ENCODE measurements at regions not wholly inside any gene's neighbourhood (a gene's known extent, or its start where the extent isn't known, plus 50 kb on each side); places are given as distances from the start of the nearest gene placed in this dataset.
"Not testable (repeated sequence)": the region's sequence is repeated elsewhere in the genome, so short reads cannot be mapped to it uniquely, and the experiment has no call there.

DNA sequence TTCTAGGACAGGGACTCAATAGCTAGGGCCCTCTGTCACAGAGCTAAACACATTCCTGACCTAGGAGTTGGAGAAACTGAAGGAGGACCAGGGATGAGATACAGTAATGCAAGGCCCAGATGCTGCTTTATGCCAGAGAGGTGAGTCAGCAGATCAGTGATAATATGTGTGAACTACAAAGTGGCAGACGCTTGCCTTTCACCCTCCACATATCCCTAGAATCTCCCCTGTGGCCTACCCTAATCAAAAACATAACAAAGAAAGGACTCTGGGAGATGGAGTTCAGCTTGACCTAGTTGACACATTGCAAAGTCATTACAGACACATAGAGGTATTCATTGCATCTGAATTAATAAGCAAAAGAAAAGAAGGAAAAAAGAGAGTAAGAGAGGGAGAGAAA lies 417.6 kb upstream of the DYNLRB2 start:
- no peak for DNase-seq (ENCODE audit: low read depth in 2 of 2)

DNA sequence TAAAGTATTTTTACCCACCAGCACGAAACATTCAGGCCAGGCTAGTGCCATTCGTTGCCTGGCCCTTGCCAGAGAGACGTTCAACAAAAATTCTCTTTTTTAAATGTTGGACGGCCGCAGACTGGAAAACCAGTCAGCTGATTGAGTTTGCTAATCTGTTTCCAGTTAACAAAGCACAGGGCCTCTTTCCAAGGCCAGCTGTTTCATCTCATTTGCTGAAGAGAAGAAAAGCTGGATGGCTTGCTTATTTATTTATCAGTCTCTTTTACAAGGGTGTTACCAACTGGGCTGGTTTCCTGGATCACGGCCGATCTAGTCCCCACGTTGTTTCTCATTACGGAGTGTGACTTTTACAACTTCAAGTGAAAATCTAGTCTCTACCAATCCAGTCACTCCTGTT lies 418.7 kb upstream of the DYNLRB2 start:
- DNase-seq (ENCODE audit: low read depth in 2 of 2): no peak

DNA sequence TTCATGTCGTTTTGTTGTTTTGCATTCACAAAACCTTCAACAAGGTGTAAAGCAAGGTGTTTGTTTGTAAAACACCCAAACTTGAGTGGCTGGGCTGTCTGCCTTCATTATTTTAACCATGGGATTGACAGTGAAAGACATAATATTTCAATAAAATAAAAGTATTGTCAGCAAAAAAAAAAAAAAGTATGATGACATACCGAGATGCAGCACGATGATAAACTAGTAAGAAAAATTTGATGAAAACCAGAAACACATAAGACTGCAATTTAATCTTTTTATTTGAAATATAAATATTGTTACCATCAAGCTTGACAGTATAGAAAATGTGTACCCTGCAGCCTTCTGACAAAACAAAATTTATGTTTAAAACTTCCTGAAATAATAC lies 419.3 kb upstream of the DYNLRB2 start:
- no peak for DNase-seq (ENCODE audit: low read depth in 2 of 2)

DNA sequence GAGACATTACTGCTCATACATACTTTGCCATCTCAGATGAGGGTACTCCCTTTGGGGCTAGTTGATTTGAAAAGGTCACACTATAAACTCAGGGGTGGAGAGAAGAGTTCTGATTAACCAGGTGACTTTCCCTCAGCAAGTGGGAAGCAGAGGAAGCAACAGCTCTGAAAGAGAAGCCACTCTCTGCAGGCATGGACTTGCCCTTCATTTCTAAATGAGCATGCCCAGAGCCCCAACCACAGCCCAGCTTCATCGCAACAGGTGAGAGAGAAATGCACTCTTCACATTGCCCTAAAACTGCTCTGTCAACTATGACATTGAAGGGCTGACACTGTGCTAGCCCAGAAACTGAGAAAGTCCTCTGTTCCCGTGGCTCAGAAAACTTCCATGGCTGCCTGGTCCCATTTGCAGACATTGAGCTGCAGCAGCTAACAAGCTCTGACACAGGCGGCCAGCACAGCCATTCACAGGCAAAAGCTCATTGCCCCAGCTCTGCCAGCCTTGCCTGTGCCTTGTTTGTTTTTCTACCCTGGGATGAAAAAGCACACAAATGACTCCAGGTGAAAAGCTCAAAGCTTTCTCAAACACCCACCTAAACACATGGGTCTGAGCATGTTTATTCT lies 419.8 kb upstream of the DYNLRB2 start:
- no peak for DNase-seq (ENCODE audit: low read depth in 2 of 2)

DNA sequence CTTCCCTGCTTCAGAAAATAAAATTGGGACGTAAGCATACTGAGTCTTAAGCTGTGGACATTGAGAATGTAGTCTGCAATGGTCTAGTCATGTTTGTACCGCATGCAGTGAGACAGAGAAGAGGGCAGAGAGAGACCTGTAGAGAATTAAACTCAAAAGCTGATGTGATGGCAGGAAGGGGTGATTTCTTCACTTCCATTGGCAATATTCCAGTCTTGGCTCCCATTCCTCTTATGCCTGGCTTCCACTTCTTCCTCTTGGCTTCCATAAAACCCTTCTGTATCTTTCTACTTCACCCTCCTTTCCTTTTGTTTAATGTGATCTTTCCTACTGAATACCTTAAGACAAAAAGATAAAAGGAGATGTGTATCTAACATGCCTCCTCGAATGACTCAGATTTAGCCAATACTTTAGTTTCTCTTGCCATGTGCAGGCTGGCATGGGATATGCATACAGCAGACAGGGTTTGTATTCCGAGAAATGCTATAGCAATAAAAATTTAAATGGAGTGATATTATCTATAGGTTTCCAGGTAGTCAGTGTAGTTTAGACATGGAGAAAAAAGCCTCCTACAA lies 423.1 kb upstream of the DYNLRB2 start:
- no peak for DNase-seq (ENCODE audit: low read depth in 2 of 2)

DNA sequence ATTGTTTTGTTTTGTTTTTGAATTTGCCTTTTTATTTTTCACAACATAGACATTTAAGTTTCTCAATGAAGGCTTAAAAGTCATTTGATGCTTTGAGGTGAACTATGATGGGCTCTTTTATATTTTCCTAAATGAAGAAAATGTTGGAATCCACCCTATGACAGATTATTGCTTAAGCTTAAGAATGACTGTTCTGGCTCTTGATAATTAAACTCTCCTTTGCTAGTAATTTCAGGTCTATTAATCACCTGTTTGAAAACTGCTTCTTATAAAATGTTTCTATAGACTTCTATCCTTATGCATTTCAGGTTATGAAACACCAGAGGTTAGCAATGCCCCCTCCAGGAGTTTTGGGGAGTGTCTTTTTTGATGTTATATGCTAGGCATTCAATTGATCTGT lies 424.1 kb upstream of the DYNLRB2 start:
- DNase-seq (ENCODE audit: low read depth in 2 of 2): no peak

DNA sequence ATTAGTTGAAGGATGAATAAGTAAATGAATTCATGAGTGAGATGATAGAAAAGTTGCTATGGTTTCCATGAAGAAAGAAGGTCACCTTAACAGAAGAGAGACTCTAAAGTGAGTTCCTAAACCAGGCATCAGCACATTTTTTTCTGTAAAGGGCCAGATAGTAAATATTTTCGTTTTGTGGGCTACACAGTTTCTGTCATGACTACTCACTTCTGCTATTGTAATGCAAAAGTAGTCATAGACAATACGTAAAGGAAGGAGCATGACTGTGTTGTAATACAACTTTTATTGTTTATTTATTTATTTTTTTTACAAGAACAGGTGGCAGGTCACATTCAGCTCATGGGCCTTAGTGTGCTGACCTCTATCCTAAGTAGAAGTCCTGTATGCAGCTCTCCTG lies 426.1 kb upstream of the DYNLRB2 start:
- DNase-seq (ENCODE audit: low read depth in 2 of 2): no peak

DNA sequence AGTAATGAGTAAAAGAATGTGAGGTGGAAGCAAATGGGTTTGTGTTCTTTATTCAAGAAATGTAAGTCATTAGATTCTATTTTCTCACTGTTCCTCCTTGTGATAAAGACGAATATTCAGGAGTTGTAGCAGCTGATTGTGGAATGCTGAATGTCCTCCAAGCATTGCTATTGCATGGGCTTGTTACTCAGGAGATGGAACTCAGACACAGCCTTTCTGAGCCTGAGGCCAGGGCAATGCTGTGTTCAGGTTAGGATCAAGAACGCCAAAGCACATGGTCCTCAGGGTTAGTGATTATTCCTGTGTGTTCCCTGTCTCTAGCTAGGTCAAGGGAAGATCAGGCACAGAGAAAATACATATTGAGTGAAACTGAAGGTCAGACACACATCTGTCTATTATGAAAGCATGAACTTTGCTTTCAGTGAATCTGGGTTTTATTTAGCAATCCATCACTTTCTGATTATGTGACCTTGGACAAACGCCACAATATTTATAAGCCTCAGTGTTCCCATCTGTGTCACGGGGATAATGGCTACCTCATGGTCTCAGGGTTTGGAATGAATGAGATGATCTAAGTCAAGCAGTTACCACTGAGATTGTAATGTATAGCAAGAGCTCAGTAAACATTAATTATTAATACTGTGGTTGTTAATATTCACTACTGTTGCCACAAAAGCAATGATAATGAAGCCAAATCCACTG lies 426.8 kb upstream of the DYNLRB2 start:
- DNase-seq (ENCODE audit: low read depth in 2 of 2): no peak

DNA sequence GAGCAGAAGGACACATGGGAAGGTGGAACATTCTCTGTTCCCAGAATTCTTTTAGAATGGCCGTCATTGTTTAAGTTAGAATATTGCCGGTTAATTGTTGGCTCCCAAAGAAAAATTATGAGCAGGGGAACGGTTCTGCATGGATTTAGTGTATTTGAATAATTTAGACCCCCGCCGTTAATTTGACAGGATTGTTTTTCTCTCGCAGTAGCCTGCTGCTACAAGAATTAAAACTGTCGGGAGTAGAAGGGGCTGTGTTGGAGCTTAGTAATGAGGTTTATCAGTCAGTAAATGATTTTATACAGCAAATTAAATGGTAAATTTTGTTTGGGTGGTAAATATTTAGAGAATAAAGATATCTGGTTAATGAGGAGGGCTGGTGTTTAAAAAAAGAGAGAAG lies 431.2 kb upstream of the DYNLRB2 start:
- no peak for DNase-seq (ENCODE audit: low read depth in 2 of 2)

DNA sequence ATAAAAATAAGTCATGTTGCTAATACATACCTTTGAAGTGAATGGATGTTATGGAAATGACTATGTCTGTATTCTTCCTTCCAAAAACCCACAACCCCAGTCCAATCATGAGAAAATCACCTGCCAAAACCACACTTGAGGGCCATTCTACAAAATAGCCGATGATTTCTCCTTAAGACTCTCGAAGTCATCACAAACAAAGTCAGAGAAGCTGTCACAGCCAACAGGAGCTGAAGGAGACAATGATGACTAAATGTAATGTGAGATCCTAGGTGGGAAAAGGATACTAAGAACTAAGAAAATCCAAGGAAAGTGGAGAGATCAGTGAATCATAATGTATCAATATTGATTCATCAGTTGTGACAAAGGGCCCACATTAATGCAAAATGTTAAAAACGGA lies 432.9 kb upstream of the DYNLRB2 start:
- no peak for DNase-seq (ENCODE audit: low read depth in 2 of 2)

DNA sequence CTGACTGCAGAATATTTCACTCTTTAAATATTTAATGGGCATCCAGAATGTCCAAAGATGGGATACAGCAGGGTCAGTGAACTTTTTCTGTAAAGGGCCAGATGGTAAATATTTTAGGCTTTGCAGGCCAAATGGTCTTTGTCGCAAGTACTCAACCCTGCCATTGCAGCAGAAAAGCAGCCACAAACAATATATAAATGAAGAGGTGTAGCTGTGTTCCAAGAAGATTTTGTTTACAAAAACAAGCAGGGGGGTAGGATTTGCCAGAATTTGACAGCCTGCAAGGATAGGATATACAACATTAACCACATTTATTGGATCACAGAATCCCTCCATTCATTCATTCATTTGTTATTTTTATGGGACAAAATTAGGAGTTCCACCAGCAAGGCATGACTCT lies 435.0 kb upstream of the DYNLRB2 start:
- DNase-seq (ENCODE audit: low read depth in 2 of 2): no peak

DNA sequence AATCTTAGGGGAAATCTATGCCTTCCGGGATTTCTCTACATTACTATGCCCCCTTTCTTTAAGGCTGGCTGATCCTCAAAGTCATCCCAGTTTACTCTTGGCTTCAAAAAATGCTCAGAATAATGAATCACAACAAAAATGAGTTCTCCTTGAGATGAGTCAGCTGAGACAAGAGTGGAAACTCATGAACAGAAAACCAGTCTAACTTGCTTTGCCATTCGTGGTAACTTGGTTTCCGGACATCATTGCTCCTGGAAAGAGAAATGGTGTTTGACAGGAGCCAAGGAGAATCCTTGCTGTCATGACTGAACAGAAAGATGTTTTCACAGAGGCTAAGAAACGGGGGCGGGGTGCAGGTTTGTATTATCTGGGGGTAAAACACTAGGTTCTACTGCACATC lies 435.6 kb upstream of the DYNLRB2 start:
- DNase-seq (ENCODE audit: low read depth in 2 of 2): no peak

DNA sequence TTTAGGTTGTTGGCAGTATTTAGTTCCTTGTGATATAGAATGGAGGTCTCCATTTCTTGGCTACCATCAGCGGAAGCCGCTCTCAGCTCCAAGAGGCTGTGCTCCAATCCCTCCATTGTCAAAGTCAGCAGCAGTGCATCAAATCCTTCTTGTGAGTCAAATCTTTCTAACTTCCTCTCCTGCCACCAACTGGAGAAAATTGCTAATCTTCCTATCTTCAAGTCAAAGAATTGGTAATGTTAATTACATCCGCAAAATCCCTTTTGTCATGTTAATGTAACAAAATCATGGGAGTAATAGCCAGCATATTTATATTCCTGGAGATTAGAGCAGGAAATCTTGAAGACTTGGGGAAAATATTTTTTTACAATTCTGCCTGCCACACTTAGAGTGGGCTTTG lies 436.4 kb upstream of the DYNLRB2 start:
- DNase-seq (ENCODE audit: low read depth in 2 of 2): no peak

DNA sequence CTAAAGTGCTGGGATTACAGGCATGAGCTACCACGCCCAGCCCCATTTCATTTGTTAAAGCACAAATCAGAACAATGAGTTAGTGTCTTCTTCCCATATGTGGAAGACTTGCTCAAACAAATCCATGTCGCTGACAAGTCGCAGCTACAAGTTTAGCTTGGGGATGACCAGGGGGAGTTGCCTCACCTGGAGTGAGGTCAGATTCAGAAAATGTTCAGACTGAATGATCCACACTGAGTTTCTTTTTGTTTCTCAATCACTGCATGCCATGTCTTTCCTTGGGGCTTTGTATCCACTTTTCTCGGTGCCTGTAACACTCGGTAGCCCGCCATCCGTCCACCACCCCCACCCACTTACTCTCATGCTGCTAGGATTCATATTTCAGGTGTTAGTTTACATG lies 437.3 kb upstream of the DYNLRB2 start:
- no peak for DNase-seq (ENCODE audit: low read depth in 2 of 2)

DNA sequence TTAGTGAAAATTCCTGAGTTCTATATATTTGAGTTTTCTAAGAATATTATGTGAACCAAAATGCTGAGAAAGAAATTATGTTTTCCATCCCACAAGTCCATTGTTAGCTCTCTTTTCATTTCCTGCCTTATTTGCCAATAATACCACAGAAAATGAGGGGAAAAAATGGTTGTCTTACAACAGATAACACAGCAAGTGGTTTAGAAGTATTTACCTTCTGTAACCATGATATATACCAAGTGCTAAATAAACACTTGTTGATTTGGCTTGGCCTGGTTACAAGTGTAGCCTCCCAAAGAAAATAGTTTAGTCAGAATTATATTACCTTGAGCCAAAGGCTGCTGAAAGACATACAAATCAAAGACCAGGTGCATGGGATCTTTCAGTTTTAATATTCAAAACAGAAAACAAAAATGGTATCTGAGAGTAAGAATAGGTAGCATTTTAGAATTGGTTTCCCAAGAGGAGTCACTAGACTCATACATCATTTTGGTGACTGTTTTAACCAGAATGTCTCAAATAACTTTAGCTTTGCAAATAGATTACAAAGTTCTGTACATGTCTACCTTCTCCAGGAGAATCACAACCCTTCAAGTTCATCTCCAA lies 439.8 kb upstream of the DYNLRB2 start:
- no peak for DNase-seq (ENCODE audit: low read depth in 2 of 2)

DNA sequence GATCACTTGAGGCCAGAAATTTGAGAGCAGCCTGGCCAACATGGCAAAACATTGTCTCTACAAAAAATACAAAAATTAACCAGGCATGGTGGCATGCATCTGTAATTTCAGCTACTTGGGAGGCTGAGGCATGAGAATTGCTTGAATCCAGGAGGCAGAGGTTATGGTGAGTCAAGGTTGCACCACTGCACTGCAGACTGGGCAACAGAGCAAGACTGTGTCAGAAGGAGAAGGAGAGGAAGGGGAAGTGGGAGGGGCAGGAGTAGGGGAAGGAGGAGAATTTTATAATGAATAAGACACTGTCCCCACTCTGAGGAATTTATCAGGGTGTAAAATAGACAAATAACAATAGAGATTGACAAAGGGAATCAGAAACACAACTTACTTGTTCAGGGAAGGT lies 440.6 kb upstream of the DYNLRB2 start:
- DNase-seq (ENCODE audit: low read depth in 2 of 2): no peak

DNA sequence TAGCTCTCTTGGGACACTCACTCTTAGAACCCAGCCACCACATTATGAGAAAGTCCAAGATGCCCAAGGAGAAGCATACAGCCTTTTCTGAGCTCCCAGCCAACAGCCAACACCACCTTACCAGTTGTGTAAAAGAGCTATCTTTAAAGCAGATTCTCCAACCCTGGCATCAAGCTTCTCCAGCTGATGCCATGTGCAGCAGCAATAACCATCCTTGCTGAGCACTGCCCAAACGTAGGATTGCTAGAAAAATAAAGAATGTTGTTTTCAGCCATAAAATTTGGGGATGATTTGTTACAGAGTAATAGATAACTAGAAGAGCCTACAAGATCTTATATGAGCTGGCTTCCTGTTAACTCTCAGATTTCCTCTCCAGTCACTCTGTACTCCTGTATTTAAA lies 443.7 kb upstream of the DYNLRB2 start:
- DNase-seq (ENCODE audit: low read depth in 2 of 2): no peak

DNA sequence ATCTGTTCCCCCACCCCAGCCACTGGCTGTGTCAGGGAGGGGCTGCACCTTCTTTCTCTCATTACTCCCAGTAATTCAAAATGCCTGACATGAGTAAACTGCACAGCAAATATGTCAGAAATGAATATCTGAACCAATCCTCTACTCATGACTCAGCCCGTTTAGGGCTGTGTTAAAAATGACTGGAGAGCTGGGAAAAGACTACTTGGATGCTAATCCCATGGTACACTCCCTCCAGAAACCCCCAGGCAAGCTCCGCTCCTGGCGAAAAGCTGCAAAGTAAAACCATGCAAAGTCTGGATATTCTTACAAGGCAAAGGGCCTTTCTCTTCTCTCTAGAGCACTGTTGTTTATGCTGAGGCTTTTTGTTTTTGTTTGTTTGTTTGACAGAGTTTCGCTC lies 448.1 kb upstream of the DYNLRB2 start:
- no peak for DNase-seq (ENCODE audit: low read depth in 2 of 2)

DNA sequence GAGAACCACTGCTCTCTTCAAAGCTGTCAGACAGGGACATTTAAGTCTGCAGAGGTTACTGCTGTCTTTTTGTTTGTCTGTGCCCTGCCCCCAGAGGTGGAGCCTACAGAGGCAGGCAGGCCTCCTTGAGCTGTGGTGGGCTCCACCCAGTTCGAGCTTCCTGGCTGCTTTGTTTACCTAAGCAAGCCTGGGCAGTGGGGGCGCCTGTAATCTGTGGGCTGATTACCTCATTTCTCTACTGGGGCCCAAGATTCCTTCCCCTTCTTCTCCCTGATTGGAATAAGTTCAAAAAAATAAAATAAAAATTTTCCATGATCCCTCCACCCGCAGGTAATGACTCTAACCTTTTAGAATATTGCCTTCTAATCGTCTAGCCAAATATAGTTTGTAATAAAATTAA lies 449.3 kb upstream of the DYNLRB2 start:
- not testable (repeated sequence) for DNase-seq (ENCODE audit: low read depth in 2 of 2)

DNA sequence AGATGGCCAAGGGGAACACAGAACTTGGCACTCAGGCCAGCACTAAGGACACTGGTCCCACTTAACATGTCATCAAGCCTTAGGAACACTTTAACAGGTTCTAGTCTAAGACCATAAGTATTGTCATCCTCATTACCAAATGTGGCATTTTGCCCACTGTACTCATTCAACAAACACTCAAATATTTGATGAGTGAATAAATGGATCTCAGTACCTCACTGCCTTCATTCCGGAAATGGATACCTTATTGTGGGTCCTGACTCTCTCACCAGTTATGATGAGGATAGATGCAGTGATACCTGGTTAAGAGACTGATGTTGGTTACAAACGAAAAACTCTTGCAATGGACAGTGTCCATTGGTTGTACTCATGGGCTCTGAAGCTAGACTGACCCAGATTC lies 455.2 kb upstream of the DYNLRB2 start:
- DNase-seq (ENCODE audit: low read depth in 2 of 2): no peak

DNA sequence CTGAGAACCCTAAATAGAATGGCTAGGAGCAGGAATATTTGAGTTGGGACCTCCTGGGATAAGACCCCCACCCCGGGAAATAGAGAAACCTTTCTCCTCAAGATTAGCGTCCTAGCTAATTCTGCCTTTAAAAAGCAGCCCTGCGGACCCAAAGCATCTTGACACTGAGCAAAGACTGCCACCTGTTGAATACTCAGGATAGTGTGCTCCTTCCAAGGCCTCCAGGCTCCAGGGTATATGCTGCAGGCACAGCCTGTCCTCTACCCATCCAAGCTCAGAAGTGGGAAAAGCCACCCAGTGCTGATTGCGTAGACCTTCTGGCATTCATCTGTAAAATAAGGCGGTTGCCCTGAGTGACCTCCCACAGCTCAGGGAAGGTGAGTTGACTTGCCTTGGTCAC lies 456.2 kb upstream of the DYNLRB2 start:
- no peak for DNase-seq (ENCODE audit: low read depth in 2 of 2)

DNA sequence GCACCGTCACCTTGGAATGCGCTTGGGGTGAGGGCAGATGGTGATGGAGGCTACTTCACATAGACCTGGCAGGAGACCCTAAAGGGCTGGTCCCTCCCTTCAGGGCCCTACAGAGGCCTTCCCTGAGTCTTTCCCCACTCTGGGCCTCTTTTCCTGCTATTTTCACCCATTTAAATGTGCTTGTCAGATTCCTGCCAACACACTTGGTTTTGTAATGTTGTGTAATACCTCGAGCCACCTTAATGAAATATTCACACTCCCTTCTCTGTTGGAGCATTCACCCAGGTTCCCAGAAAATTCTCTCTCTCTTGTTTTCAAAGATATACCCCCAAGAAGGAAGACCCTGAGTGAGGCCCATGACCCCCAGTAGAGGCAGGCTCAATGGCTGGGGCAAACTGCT lies 456.6 kb upstream of the DYNLRB2 start:
- no peak for DNase-seq (ENCODE audit: low read depth in 2 of 2)

DNA sequence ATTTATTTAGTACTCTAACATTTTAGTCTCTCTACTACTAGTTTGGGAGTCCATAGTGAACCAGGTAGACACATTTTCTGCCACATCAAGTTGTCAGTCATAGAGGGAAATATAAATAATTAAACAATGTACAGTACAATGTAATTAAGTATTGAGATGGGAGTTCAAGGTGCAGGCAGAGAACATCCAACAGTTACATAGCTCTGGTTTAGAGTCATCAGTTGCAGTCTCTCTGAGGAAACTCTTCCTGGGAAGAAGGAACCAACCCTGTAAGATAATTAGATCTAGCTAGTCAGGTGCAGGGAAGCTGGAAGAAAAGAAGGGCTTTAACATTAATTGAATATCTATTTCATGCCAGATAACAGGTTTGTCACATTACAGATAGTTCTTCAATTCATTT lies 457.9 kb upstream of the DYNLRB2 start:
- no peak for DNase-seq (ENCODE audit: low read depth in 2 of 2)
